OCI-LY7 (cell line): ENCODE measurements at regions not wholly inside any gene's neighbourhood (a gene's known extent, or its start where the extent isn't known, plus 50 kb on each side); places are given as distances from the start of the nearest gene placed in this dataset.

ENCODE experiments used
- BruUV-seq: library from RNA; stranded (reverse); fragments of 400-500 nt; replicated peaks from 2 replicates; lab custom pipeline; 2021; lab: Mats Ljungman, UMichigan
- CTCF ChIA-PET: fragments of 300-600 bp; sonication (Branson Sonifier 250); formaldehyde crosslinking; loops from one replicate; lab custom pipeline; 2022; ENCODE audit warnings: antibody characterized with exemption; ENCODE audit not compliant: unreplicated experiment; lab: Charles Lee
- POLR2A ChIA-PET: fragments of 300-600 bp; sonication (Branson Sonifier 250); formaldehyde crosslinking; loops from one replicate; lab custom pipeline; 2022; ENCODE audit warnings: antibody characterized with exemption; lab: Charles Lee
- DNase-seq: peaks from one replicate; pipeline ENCODE4 v3.0.0-alpha.2; 2015; ENCODE audit warnings: low spot score
- H2AFZ ChIP-seq: fragments of 200-600 bp; sonication (generic), shearing (Covaris generic); 2 replicates; pipeline ENCODE4 v1.6.1; 2014; ENCODE audit warnings: mild to moderate bottlenecking, antibody characterized with exemption, low read length, moderate library complexity
- H3K27ac ChIP-seq: fragments of 200-600 bp; sonication (generic); 2 replicates; pipeline ENCODE4 v1.5.1; 2014; ENCODE audit warnings: mixed run types, low read depth, mild to moderate bottlenecking, moderate library complexity, low read length, inconsistent platforms; ENCODE audit not compliant: poor library complexity, severe bottlenecking
- H3K36me3 ChIP-seq: fragments of 200-600 bp; sonication (generic); 2 replicates; pipeline ENCODE4 v1.6.1; 2014; ENCODE audit warnings: mild to moderate bottlenecking, antibody characterized with exemption, low read length, moderate library complexity, mixed read lengths; ENCODE audit not compliant: insufficient read depth
- H3K4me1 ChIP-seq: fragments of 200-600 bp; sonication (generic); 2 replicates; pipeline ENCODE4 v1.5.1; 2014; ENCODE audit warnings: mild to moderate bottlenecking, low read length; ENCODE audit not compliant: insufficient read depth, poor library complexity, severe bottlenecking
- H3K4me2 ChIP-seq: fragments of 200-600 bp; sonication (generic); 2 replicates; pipeline ENCODE4 v1.6.1; 2014; ENCODE audit warnings: mild to moderate bottlenecking, low read length
- H3K4me3 ChIP-seq: fragments of 200-600 bp; sonication (generic); 2 replicates; pipeline ENCODE4 v1.5.1; 2014; ENCODE audit warnings: mild to moderate bottlenecking, low read depth, low read length; ENCODE audit not compliant: poor library complexity, severe bottlenecking
- H3K79me2 ChIP-seq: fragments of 200-600 bp; sonication (generic); 2 replicates; pipeline ENCODE4 v1.6.1; 2016; ENCODE audit warnings: low read depth, mild to moderate bottlenecking, low read length, moderate library complexity, mixed read lengths; ENCODE audit not compliant: insufficient read depth
- H3K9me2 ChIP-seq: fragments of 200-600 bp; sonication (generic); 2 replicates; pipeline ENCODE4 v1.6.1; 2016; ENCODE audit warnings: mild to moderate bottlenecking, low read length, mixed read lengths; ENCODE audit not compliant: insufficient read depth
- H3K9me3 ChIP-seq: fragments of 200-600 bp; sonication (generic); 2 replicates; pipeline ENCODE4 v1.6.1; 2014; ENCODE audit warnings: mild to moderate bottlenecking, mixed run types, low read length, mixed read lengths
- H4K20me1 ChIP-seq: fragments of 200-600 bp; sonication (generic); 2 replicates; pipeline ENCODE4 v1.6.1; 2014; ENCODE audit warnings: mild to moderate bottlenecking, antibody characterized with exemption, low read length, moderate library complexity, mixed read lengths; ENCODE audit not compliant: insufficient read depth
- CTCF ChIP-seq: fragments of 200-600 bp; sonication (generic); conservative IDR thresholded peaks from 2 replicates; pipeline ENCODE4 v1.5.1; 2014; ENCODE audit warnings: mild to moderate bottlenecking, antibody characterized with exemption, low read length, moderate library complexity, mixed read lengths
- EZH2phosphoT487 ChIP-seq: fragments of 200-600 bp; sonication (generic); IDR thresholded peaks from 2 replicates; pipeline ENCODE4 v1.6.1; 2018; ENCODE audit warnings: low read depth, borderline replicate concordance, mild to moderate bottlenecking, mixed run types, antibody characterized with exemption, low read length, moderate library complexity, mixed read lengths
- intact Hi-C: fragments of 100-400 bp; cut with micrococcal nuclease; formaldehyde crosslinking; loops from one replicate; pipeline ENCODE4 v1.10.0; 2022; ENCODE audit not compliant: unreplicated experiment

GRCh38 chr16:49148410-49148809 lies 133.2 kb downstream of the CBLN1 start:
- CTCF ChIA-PET = no interaction called here
- Histone ChIP-seq H3K27ac (peak overlapping the region; percentile 21), H2AFZ (peak overlapping the region; percentile 70; the same call in 1 of the 2 replicates), H3K9me3 (no peaks in the 10 kb centered on the region), H3K4me3 (no peak overlapping the region), H4K20me1 (no peaks in the 10 kb centered on the region), H3K79me2 (no peaks in the 10 kb centered on the region), H3K4me1 (peaks cover 52% of the 10 kb centered on the region), H3K36me3 (no peaks in the 10 kb centered on the region), H3K9me2 (no peaks in the 10 kb centered on the region), H3K4me2 (peak overlapping the region; percentile 46)
- no TSS peak for BruUV-seq
- TF ChIP-seq CTCF (no peak), EZH2phosphoT487 (no peak)
- intact Hi-C loops = no loop called here
- POLR2A ChIA-PET = no interaction called here
- DNase-seq = peak; percentile 63

GRCh38 chr16:49140618-49141017 lies 141.0 kb downstream of the CBLN1 start:
- Histone ChIP-seq H3K9me2 (no peaks in the 10 kb centered on the region), H2AFZ (no peak overlapping the region), H3K4me2 (no peak overlapping the region), H4K20me1 (no peaks in the 10 kb centered on the region), H3K27ac (no peak overlapping the region), H3K4me3 (no peak overlapping the region), H3K36me3 (no peaks in the 10 kb centered on the region), H3K9me3 (0 out of 2 replicates have a peak, but pooled peaks cover 10% of the 10 kb centered on the region), H3K79me2 (no peaks in the 10 kb centered on the region), H3K4me1 (peaks cover 19% of the 10 kb centered on the region)
- CTCF ChIA-PET = no interaction called here
- TF ChIP-seq EZH2phosphoT487 (no peak), CTCF (no peak)
- intact Hi-C loops = no loop called here
- no peak for DNase-seq
- no TSS peak for BruUV-seq
- POLR2A ChIA-PET = no interaction called here

- no peak overlapping the region for H3K4me3 ChIP-seq
- TF ChIP-seq EZH2phosphoT487 (no peak), CTCF (no peak)
- BruUV-seq = no TSS peak
- intact Hi-C loops = no loop called here
- H3K79me2 ChIP-seq = no peaks in the 10 kb centered on the region
- POLR2A ChIA-PET = interaction anchor here (1.3 kb wide), 1 partner anchor 10 kb away, joined by 7 read pairs; no protein-coding TSS in a partner anchor
- no peaks in the 10 kb centered on the region for H3K36me3 ChIP-seq
- CTCF ChIA-PET = no interaction called here
- H3K4me1 ChIP-seq = no peaks in the 10 kb centered on the region
- no peak overlapping the region for H3K4me2 ChIP-seq
- no peak for DNase-seq
- no peak overlapping the region for H3K27ac ChIP-seq
- no peaks in the 10 kb centered on the region for H4K20me1 ChIP-seq
- no peaks in the 10 kb centered on the region for H3K9me2 ChIP-seq
- H3K9me3 ChIP-seq = no peaks in the 10 kb centered on the region
- H2AFZ ChIP-seq = no peak overlapping the region
Measured at GRCh38 chr16:49130397-49130796, 151.2 kb downstream of the CBLN1 start.
